ENCODE measurements at regions not wholly inside any gene's neighbourhood (a gene's known extent, or its start where the extent isn't known, plus 50 kb on each side); places are given as distances from the start of the nearest gene placed in this dataset.

DNA sequence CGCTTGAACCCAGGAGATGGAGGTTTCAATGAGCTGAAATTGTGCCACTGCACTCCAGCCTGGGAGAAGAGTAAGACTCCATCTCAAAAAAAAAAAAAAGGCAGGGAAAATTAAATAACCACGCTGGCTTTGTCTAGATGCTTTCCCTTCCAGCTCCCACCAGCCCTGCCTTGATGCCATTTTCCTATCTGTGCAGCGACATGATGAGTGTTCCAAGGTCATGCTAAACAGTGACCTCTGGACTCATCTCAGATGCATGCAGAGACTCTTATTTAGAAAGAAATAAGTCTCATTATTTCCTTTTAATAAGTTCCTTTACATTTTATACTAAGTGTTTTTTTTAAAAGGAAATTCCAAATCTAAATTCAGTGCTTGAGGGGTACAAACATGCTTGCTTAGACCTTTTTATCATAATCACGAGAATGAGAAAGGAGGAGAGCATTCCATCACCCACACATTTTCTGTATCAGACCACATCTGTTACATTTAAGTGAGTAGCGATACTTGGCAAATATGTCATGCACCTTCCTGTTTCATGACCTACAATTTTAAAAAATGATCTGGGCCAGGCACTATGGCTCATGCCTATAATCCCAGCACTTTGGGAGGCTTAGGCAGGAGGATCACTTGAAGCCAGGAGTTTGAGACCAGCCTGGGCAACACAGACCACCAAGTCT lies 101.1 kb upstream of the RREB1 start:
- TF ChIP-seq, protein P1, sequence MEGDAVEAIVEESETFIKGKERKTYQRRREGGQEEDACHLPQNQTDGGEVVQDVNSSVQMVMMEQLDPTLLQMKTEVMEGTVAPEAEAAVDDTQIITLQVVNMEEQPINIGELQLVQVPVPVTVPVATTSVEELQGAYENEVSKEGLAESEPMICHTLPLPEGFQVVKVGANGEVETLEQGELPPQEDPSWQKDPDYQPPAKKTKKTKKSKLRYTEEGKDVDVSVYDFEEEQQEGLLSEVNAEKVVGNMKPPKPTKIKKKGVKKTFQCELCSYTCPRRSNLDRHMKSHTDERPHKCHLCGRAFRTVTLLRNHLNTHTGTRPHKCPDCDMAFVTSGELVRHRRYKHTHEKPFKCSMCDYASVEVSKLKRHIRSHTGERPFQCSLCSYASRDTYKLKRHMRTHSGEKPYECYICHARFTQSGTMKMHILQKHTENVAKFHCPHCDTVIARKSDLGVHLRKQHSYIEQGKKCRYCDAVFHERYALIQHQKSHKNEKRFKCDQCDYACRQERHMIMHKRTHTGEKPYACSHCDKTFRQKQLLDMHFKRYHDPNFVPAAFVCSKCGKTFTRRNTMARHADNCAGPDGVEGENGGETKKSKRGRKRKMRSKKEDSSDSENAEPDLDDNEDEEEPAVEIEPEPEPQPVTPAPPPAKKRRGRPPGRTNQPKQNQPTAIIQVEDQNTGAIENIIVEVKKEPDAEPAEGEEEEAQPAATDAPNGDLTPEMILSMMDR (IDR thresholded peaks at IDR 0.05): no peak
- TF ChIP-seq POLR2A (IDR thresholded peaks at IDR 0.05): no peak

Data from esophagus squamous epithelium (tissue), 4 donors.